ENCODE measurements at regions not wholly inside any gene's neighbourhood (a gene's known extent, or its start where the extent isn't known, plus 50 kb on each side); places are given as distances from the start of the nearest gene placed in this dataset.

GRCh38 chr21:35120631-35121180 lies 71.6 kb upstream of the RUNX1 start:
- no peak overlapping the region for H3K4me3 ChIP-seq (ENCODE audit: low read length)
- TF ChIP-seq ZNF274 (IDR thresholded peaks at IDR 0.05; ENCODE audit: low read depth, low read length) = no peak

- no peak for TF ChIP-seq ZNF274 (IDR thresholded peaks at IDR 0.05; ENCODE audit: low read depth, low read length)
- H3K4me3 ChIP-seq (ENCODE audit: low read length) = no peak overlapping the region
These were observed 70.5 kb upstream of the RUNX1 start for GRCh38 chr21:35119501-35120047.

GRCh38 chr21:35116777-35117176 lies 67.7 kb upstream of the RUNX1 start:
- H3K4me3 ChIP-seq (ENCODE audit: low read length) = no peak overlapping the region
- no peak for TF ChIP-seq ZNF274 (IDR thresholded peaks at IDR 0.05; ENCODE audit: low read depth, low read length)

GRCh38 chr21:35113064-35113463 lies 64.0 kb upstream of the RUNX1 start:
- H3K4me3 ChIP-seq (ENCODE audit: low read length) = no peak overlapping the region
- TF ChIP-seq ZNF274 (IDR thresholded peaks at IDR 0.05; ENCODE audit: low read depth, low read length) = no peak

GRCh38 chr21:35111321-35111930 lies 62.3 kb upstream of the RUNX1 start:
- TF ChIP-seq ZNF274 (IDR thresholded peaks at IDR 0.05; ENCODE audit: low read depth, low read length) = no peak
- H3K4me3 ChIP-seq (ENCODE audit: low read length) = no peak overlapping the region

- no peak for TF ChIP-seq ZNF274 (IDR thresholded peaks at IDR 0.05; ENCODE audit: low read depth, low read length)
- no peak overlapping the region for H3K4me3 ChIP-seq (ENCODE audit: low read length)
These were observed 59.8 kb upstream of the RUNX1 start for GRCh38 chr21:35108887-35109286.

GRCh38 chr21:35107520-35107919 lies 58.4 kb upstream of the RUNX1 start:
- TF ChIP-seq ZNF274 (IDR thresholded peaks at IDR 0.05; ENCODE audit: low read depth, low read length) = no peak
- no peak overlapping the region for H3K4me3 ChIP-seq (ENCODE audit: low read length)

GRCh38 chr21:35106246-35106835 lies 57.2 kb upstream of the RUNX1 start:
- no peak for TF ChIP-seq ZNF274 (IDR thresholded peaks at IDR 0.05; ENCODE audit: low read depth, low read length)
- H3K4me3 ChIP-seq (ENCODE audit: low read length) = no peak overlapping the region

- no peak for TF ChIP-seq ZNF274 (IDR thresholded peaks at IDR 0.05; ENCODE audit: low read depth, low read length)
- H3K4me3 ChIP-seq (ENCODE audit: low read length) = no peak overlapping the region
These were observed 53.6 kb upstream of the RUNX1 start for GRCh38 chr21:35102488-35103371.

- no peak for TF ChIP-seq ZNF274 (IDR thresholded peaks at IDR 0.05; ENCODE audit: low read depth, low read length)
- no peak overlapping the region for H3K4me3 ChIP-seq (ENCODE audit: low read length)
These were observed 51.3 kb upstream of the RUNX1 start for GRCh38 chr21:35100349-35100811.

- no peak for TF ChIP-seq ZNF274 (IDR thresholded peaks at IDR 0.05; ENCODE audit: low read depth, low read length)
- no peak overlapping the region for H3K4me3 ChIP-seq (ENCODE audit: low read length)
These were observed 50.2 kb upstream of the RUNX1 start for GRCh38 chr21:35099310-35099709.

Data from GM08714 (cell line).